ENCODE measurements at regions not wholly inside any gene's neighbourhood (a gene's known extent, or its start where the extent isn't known, plus 50 kb on each side); places are given as distances from the start of the nearest gene placed in this dataset.

GRCh38 chr6:142592876-142593275 is 291.1 kb downstream of the ADGRG6 start:
- no peaks in the 10 kb centered on the region for H3K4me1 ChIP-seq (ENCODE audit: control insufficient read depth, insufficient read depth, low read length)
- in situ Hi-C loops (cut with MboI), result no loop called here
- intact Hi-C loops (cut with micrococcal nuclease; ENCODE audit: unreplicated experiment), result no loop called here
- H3K4me2 ChIP-seq (ENCODE audit: control insufficient read depth, insufficient read depth), result no peak overlapping the region
- H3K79me2 ChIP-seq (ENCODE audit: control insufficient read depth, insufficient read depth, low read length), result no peaks in the 10 kb centered on the region
- RAD21 ChIA-PET (ENCODE audit: unreplicated experiment), result no interaction called here
- POLR2A ChIA-PET, result no interaction called here
- SMC1A ChIA-PET (ENCODE audit: uncharacterized antibody, unreplicated experiment), result interaction anchor here (0.9 kb wide), 1 partner anchor 37 kb away, joined by 3 read pairs; no protein-coding TSS in a partner anchor
- DNase-seq (ENCODE audit: low read depth, low spot score) (no peak), FAIRE-seq (no peak), ATAC-seq (no peak)
- no peaks in the 10 kb centered on the region for H3K36me3 ChIP-seq (ENCODE audit: control insufficient read depth in 2 of 2, insufficient read depth in 2 of 2, low read length in 1 of 2)
- no peak overlapping the region for H3K4me3 ChIP-seq
- no peak overlapping the region for H2AFZ ChIP-seq (ENCODE audit: control insufficient read depth, low read depth, low read length)
- no peaks in the 10 kb centered on the region for H4K20me1 ChIP-seq (ENCODE audit: control insufficient read depth, insufficient read depth)
- no peaks in the 10 kb centered on the region for H3K9me3 ChIP-seq (replicated peaks; ENCODE audit: control insufficient read depth, insufficient read depth, low read length)
- H3K9ac ChIP-seq (ENCODE audit: control insufficient read depth, insufficient read depth, low read length), result no peak overlapping the region
- CTCF ChIA-PET, result interaction anchor here (1.4 kb wide), 1 partner anchor 27 kb away, joined by 4 read pairs; no protein-coding TSS in a partner anchor
- no TSS peak for BruUV-seq (replicated peaks)
- no peak overlapping the region for H3K27ac ChIP-seq (ENCODE audit: control insufficient read depth, insufficient read depth)
- no peaks in the 10 kb centered on the region for H3K27me3 ChIP-seq (replicated peaks in 1 of 2; ENCODE audit: control insufficient read depth in 2 of 2, insufficient read depth in 2 of 2, low read length in 1 of 2)
- 3% methylated on average over 2 of the region's 2 CpGs for WGBS (ENCODE audit: insufficient coverage, insufficient replicate concordance, low lambda C conversion rate, missing lambda C conversion rate)
- TF ChIP-seq POLR2AphosphoS5 (IDR thresholded peaks at IDR 0.05; ENCODE audit: low read length), result no peak
- no peak for TF ChIP-seq CBX3 (IDR thresholded peaks at IDR 0.05; ENCODE audit: borderline replicate concordance, low read depth)
- no peak for TF ChIP-seq CUX1 (IDR thresholded peaks at IDR 0.05; ENCODE audit: insufficient replicate concordance, low read depth, low read length)
- TF ChIP-seq IRF3 (IDR thresholded peaks at IDR 0.05), result no peak
- no peak for TF ChIP-seq RBBP5 (conservative IDR thresholded peaks at IDR 0.05)
- no peak for TF ChIP-seq CBFB (IDR thresholded peaks at IDR 0.05; ENCODE audit: low read depth)
- no peak for TF ChIP-seq SRF (IDR thresholded peaks at IDR 0.05; ENCODE audit: low read depth in 2 of 2, low read length in 2 of 2)
- TF ChIP-seq TCF7 (IDR thresholded peaks at IDR 0.05; ENCODE audit: borderline replicate concordance), result no peak
- TF ChIP-seq CREB1 (IDR thresholded peaks at IDR 0.05; ENCODE audit: low read depth), result no peak
- no peak for TF ChIP-seq CBX5 (IDR thresholded peaks at IDR 0.05; ENCODE audit: low read depth)
- TF ChIP-seq PAX5 (IDR thresholded peaks at IDR 0.05; ENCODE audit: borderline replicate concordance, low read depth, low read length), result no peak
- no peak for TF ChIP-seq SPI1 (IDR thresholded peaks at IDR 0.05; ENCODE audit: borderline replicate concordance, insufficient read depth, low read depth, low read length)
- no peak for TF ChIP-seq BACH1 (IDR thresholded peaks at IDR 0.05; ENCODE audit: borderline replicate concordance)
- TF ChIP-seq IKZF2 (IDR thresholded peaks at IDR 0.05), result no peak
- no peak for TF ChIP-seq E2F8 (IDR thresholded peaks at IDR 0.05; ENCODE audit: low read depth, partially characterized antibody)
- TF ChIP-seq, protein P1, sequence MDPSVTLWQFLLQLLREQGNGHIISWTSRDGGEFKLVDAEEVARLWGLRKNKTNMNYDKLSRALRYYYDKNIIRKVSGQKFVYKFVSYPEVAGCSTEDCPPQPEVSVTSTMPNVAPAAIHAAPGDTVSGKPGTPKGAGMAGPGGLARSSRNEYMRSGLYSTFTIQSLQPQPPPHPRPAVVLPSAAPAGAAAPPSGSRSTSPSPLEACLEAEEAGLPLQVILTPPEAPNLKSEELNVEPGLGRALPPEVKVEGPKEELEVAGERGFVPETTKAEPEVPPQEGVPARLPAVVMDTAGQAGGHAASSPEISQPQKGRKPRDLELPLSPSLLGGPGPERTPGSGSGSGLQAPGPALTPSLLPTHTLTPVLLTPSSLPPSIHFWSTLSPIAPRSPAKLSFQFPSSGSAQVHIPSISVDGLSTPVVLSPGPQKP (IDR thresholded peaks at IDR 0.05; ENCODE audit: low read depth, low read length), result no peak
- TF ChIP-seq PML (IDR thresholded peaks at IDR 0.05; ENCODE audit: low read length), result no peak

Data from GM12878 (cell line).